Nephron progenitor cell (in vitro differentiated cells): ENCODE measurements at regions not wholly inside any gene's neighbourhood (a gene's known extent, or its start where the extent isn't known, plus 50 kb on each side); places are given as distances from the start of the nearest gene placed in this dataset.
"Not testable (repeated sequence)": the region's sequence is repeated elsewhere in the genome, so short reads cannot be mapped to it uniquely, and the experiment has no call there.

Experiments
- DNase-seq: peaks from one replicate; pipeline ENCODE4 v3.0.0; 2021
- H3K27ac Mint-ChIP-seq: 2 replicates; pipeline ENCODE4 v1.8.0; 2021; ENCODE audit warnings: mild to moderate bottlenecking, moderate library complexity, mixed read lengths
- H3K27me3 Mint-ChIP-seq: 2 replicates; pipeline ENCODE4 v1.8.0; 2021; ENCODE audit warnings: mild to moderate bottlenecking, low read depth, mixed read lengths; ENCODE audit not compliant: poor library complexity
- H3K36me3 Mint-ChIP-seq: 2 replicates; pipeline ENCODE4 v1.8.0; 2021; ENCODE audit warnings: low read depth, mixed read lengths
- H3K4me1 Mint-ChIP-seq: 2 replicates; pipeline ENCODE4 v1.8.0; 2021; ENCODE audit warnings: mixed read lengths
- H3K4me3 Mint-ChIP-seq: 2 replicates; pipeline ENCODE4 v1.8.0; 2021; ENCODE audit warnings: mild to moderate bottlenecking, moderate library complexity, mixed read lengths
- H3K9me3 Mint-ChIP-seq: 2 replicates; pipeline ENCODE4 v1.8.0; 2021; ENCODE audit warnings: mild to moderate bottlenecking, moderate library complexity, mixed read lengths
- TF ChIP-seq, protein P1 (sequence below): fragments of 200-600 bp; sonication (generic); IDR thresholded peaks from 2 replicates; pipeline ENCODE4 v1.5.0; 2021; ENCODE audit warnings: antibody characterized with exemption

DNA sequence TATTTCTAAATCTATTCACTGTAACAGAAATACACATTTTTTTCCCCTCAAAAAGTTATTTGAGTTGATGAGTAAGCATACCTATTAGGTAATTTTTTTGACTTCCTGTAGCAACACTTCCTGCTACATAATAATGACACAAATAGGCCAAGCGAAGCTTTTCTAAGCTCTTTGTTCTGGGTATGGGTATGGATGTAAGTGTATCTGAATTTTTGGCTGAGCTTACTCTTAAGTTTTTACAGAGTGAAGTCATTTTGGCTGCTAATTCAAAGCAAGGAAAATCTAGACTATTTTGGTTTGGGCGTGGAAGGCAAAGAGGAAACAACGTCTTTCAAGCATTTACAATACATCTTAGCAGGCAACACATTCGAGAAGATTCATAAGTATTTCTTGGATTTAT is 1206.0 kb upstream of the FLRT2 start:
- H3K4me3 Mint-ChIP-seq = no peak overlapping the region
- no peak for DNase-seq
- no peaks in the 10 kb centered on the region for H3K36me3 Mint-ChIP-seq
- H3K27ac Mint-ChIP-seq = no peak overlapping the region
- H3K9me3 Mint-ChIP-seq = no peaks in the 10 kb centered on the region
- TF ChIP-seq, protein P1, sequence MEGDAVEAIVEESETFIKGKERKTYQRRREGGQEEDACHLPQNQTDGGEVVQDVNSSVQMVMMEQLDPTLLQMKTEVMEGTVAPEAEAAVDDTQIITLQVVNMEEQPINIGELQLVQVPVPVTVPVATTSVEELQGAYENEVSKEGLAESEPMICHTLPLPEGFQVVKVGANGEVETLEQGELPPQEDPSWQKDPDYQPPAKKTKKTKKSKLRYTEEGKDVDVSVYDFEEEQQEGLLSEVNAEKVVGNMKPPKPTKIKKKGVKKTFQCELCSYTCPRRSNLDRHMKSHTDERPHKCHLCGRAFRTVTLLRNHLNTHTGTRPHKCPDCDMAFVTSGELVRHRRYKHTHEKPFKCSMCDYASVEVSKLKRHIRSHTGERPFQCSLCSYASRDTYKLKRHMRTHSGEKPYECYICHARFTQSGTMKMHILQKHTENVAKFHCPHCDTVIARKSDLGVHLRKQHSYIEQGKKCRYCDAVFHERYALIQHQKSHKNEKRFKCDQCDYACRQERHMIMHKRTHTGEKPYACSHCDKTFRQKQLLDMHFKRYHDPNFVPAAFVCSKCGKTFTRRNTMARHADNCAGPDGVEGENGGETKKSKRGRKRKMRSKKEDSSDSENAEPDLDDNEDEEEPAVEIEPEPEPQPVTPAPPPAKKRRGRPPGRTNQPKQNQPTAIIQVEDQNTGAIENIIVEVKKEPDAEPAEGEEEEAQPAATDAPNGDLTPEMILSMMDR = no peak
- no peaks in the 10 kb centered on the region for H3K27me3 Mint-ChIP-seq
- H3K4me1 Mint-ChIP-seq = no peaks in the 10 kb centered on the region

- no peak overlapping the region for H3K4me3 Mint-ChIP-seq
- peaks cover 3% of the 10 kb centered on the region for H3K27me3 Mint-ChIP-seq
- H3K36me3 Mint-ChIP-seq = no peaks in the 10 kb centered on the region
- H3K27ac Mint-ChIP-seq = no peak overlapping the region
- no peaks in the 10 kb centered on the region for H3K4me1 Mint-ChIP-seq
- TF ChIP-seq, protein P1 = no peak
- DNase-seq = no peak
- peaks cover 7% of the 10 kb centered on the region for H3K9me3 Mint-ChIP-seq
Measured at GRCh38 chr14:84336433-84336832, 1193.5 kb upstream of the FLRT2 start.

DNA sequence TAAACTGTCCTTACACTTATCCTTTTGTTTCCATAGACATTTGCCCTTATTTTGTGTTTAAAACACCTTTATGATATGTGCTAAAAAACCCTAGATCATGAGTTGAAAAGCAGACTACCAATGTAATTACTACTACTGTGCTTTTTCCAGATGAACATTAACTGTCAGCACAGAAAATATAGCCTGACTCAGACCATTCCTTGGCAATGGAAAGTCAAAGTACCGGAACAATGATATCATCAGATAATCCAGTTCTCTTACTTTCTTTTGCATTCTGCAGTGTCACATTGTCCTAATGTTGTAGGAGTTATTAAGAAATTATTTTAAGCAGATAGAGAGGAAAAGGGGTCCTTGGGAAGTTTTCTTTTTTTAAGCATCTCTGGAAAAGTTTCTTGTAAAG is 1189.0 kb upstream of the FLRT2 start:
- H3K27ac Mint-ChIP-seq = no peak overlapping the region
- TF ChIP-seq, protein P1 = no peak
- H3K4me3 Mint-ChIP-seq = no peak overlapping the region
- peaks cover 3% of the 10 kb centered on the region for H3K27me3 Mint-ChIP-seq
- H3K4me1 Mint-ChIP-seq = no peaks in the 10 kb centered on the region
- no peak for DNase-seq
- H3K9me3 Mint-ChIP-seq = peaks cover 4% of the 10 kb centered on the region
- H3K36me3 Mint-ChIP-seq = no peaks in the 10 kb centered on the region

DNA sequence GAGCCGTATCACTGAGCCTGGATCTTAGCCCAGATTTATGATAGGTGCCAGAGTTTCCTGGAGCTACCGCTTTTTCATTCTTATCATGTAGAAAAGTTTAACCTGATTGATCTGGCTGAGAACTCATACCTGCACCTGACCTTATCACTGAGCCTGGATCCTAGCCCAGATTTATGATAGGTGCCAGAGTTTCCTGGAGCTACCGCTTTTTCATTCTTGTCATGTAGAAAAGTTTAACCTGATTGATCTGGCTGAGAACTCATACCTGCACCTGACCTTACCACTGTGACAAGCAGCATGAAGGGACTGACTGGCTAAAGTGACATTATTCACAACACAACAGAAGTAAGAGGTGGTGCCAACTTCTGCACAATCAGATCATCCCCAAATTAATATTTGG is 1188.1 kb upstream of the FLRT2 start:
- H3K27ac Mint-ChIP-seq, H3K9me3 Mint-ChIP-seq, H3K36me3 Mint-ChIP-seq, H3K27me3 Mint-ChIP-seq, H3K4me1 Mint-ChIP-seq, DNase-seq, H3K4me3 Mint-ChIP-seq: not testable (repeated sequence)

DNA sequence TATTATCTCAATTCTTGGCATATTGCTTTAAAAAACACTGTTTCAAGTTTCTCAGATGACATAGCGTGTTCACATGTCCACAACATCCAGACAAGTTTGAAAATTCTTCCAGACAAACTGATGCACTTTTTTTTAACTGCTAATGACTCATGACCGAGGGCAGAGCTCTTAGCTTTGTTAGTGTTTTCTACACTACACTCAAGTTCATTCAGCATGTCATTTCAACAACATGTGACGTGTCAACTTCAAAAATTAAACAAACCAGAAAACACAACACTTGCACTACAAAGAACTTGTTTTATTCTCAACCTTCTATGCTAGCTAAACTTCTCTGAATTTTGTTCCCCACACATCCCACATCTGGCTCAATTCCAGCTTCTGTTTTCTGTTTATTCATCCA is 1186.3 kb upstream of the FLRT2 start:
- Mint-ChIP-seq H3K4me3 (no peak overlapping the region), H3K9me3 (peaks cover 4% of the 10 kb centered on the region), H3K27me3 (no peaks in the 10 kb centered on the region), H3K4me1 (no peaks in the 10 kb centered on the region), H3K27ac (no peak overlapping the region), H3K36me3 (no peaks in the 10 kb centered on the region)
- TF ChIP-seq, protein P1 = no peak
- no peak for DNase-seq

GRCh38 chr14:84351646-84352045 is 1178.3 kb upstream of the FLRT2 start:
- no peak overlapping the region for H3K27ac Mint-ChIP-seq
- H3K36me3 Mint-ChIP-seq = peaks cover 8% of the 10 kb centered on the region
- no peak overlapping the region for H3K4me3 Mint-ChIP-seq

More at GRCh38 chr14:84351646-84352045, 1178.3 kb upstream of the FLRT2 start:
- no peaks in the 10 kb centered on the region for H3K4me1 Mint-ChIP-seq
- no peak for DNase-seq
- TF ChIP-seq, protein P1 = no peak
- H3K9me3 Mint-ChIP-seq = peaks cover 22% of the 10 kb centered on the region
- no peaks in the 10 kb centered on the region for H3K27me3 Mint-ChIP-seq
